GM23338 (cell line): ENCODE measurements at regions not wholly inside any gene's neighbourhood (a gene's known extent, or its start where the extent isn't known, plus 50 kb on each side); places are given as distances from the start of the nearest gene placed in this dataset.

Experiments
- ATAC-seq: fragments of 200-7000 bp; cut with Tn5 transposase; 3 replicates; pipeline ENCODE4 v1.9.1; 2020
- DNase-seq: peaks from one replicate; pipeline ENCODE4 v3.0.0-alpha.2; 2015; ENCODE audit warnings: low spot score
- H2AFZ ChIP-seq: fragments of 200-600 bp; sonication (generic); 2 replicates; pipeline ENCODE4 v1.8.0; 2016; ENCODE audit warnings: antibody characterized with exemption, mild to moderate bottlenecking, moderate library complexity
- H3F3A ChIP-seq: fragments of 200-600 bp; sonication (generic); replicated peaks from 2 replicates; pipeline ENCODE4 v1.8.0; 2017; ENCODE audit warnings: antibody characterized with exemption, mixed run types, low read depth
- H3K27ac ChIP-seq: fragments of 200-600 bp; sonication (generic); 2 replicates; pipeline ENCODE4 v1.6.1; 2016; ENCODE audit warnings: low read depth
- H3K27me3 ChIP-seq: fragments of 200-600 bp; sonication (generic); 2 replicates; pipeline ENCODE4 v1.8.0; 2016; ENCODE audit warnings: mild to moderate bottlenecking, mixed run types, moderate library complexity; ENCODE audit not compliant: insufficient read depth
- H3K36me3 ChIP-seq: fragments of 200-600 bp; sonication (generic); 2 replicates; pipeline ENCODE4 v1.8.0; 2016; ENCODE audit warnings: mild to moderate bottlenecking; ENCODE audit not compliant: insufficient read depth
- H3K4me1 ChIP-seq: fragments of 200-600 bp; sonication (generic); 2 replicates; pipeline ENCODE4 v1.8.0; 2016; ENCODE audit warnings: mild to moderate bottlenecking, moderate library complexity; ENCODE audit not compliant: insufficient read depth
- H3K4me2 ChIP-seq: fragments of 200-600 bp; sonication (generic); 2 replicates; pipeline ENCODE4 v1.7.1; 2017; ENCODE audit warnings: mixed run types
- H3K4me3 ChIP-seq: fragments of 200-600 bp; sonication (generic); 2 replicates; pipeline ENCODE4 v1.6.1; 2016; ENCODE audit warnings: mixed run types
- H3K79me2 ChIP-seq: fragments of 200-600 bp; sonication (generic); replicated peaks from 2 replicates; pipeline ENCODE4 v1.8.0; 2017; ENCODE audit warnings: mild to moderate bottlenecking; ENCODE audit not compliant: insufficient read depth
- H3K9me2 ChIP-seq: fragments of 200-600 bp; sonication (generic); 2 replicates; pipeline ENCODE4 v1.8.0; 2017; ENCODE audit not compliant: insufficient read depth
- H4K20me1 ChIP-seq: fragments of 200-600 bp; sonication (generic); replicated peaks from 2 replicates; pipeline ENCODE4 v1.8.0; 2017; ENCODE audit warnings: mild to moderate bottlenecking; ENCODE audit not compliant: insufficient read depth
- H3K27ac Mint-ChIP-seq: 2 replicates; pipeline ENCODE4 v1.8.0; 2020; ENCODE audit warnings: inconsistent platforms, mild to moderate bottlenecking, moderate library complexity, mixed read lengths
- H3K27me3 Mint-ChIP-seq: 3 replicates; pipeline ENCODE4 v1.8.0; 2022; ENCODE audit warnings: low read depth, mild to moderate bottlenecking, moderate library complexity, mixed read lengths, inconsistent platforms; ENCODE audit not compliant: insufficient read depth, poor library complexity
- H3K36me3 Mint-ChIP-seq: 3 replicates; pipeline ENCODE4 v1.8.0; 2021; ENCODE audit warnings: low read depth, mild to moderate bottlenecking, inconsistent platforms, moderate library complexity, mixed read lengths
- H3K4me1 Mint-ChIP-seq: 3 replicates; pipeline ENCODE4 v1.8.0; 2020; ENCODE audit warnings: mild to moderate bottlenecking, inconsistent platforms, mixed read lengths
- H3K4me3 Mint-ChIP-seq: 3 replicates; pipeline ENCODE4 v1.8.0; 2021; ENCODE audit warnings: moderate library complexity, mild to moderate bottlenecking, inconsistent platforms, mixed read lengths
- H3K9me3 Mint-ChIP-seq: 3 replicates; pipeline ENCODE4 v1.8.0; 2020; ENCODE audit warnings: moderate library complexity, mild to moderate bottlenecking, inconsistent platforms, mixed read lengths
- CREB1 ChIP-seq: fragments of 250-450 bp; sonication (Bioruptor Pico); IDR thresholded peaks from 2 replicates; pipeline ENCODE4 v1.5.0; 2020; ENCODE audit warnings: low read depth, mild to moderate bottlenecking, moderate library complexity
- CTCF ChIP-seq, 2 experiments: fragments of 200-600 bp in 1 of 2; sonication (generic) in 1 of 2; conservative IDR thresholded peaks; 2 replicates each; pipeline versions ENCODE4 v1.5.1 to v1.6.1; 2016 to 2017; ENCODE audit warnings: antibody characterized with exemption in 2 of 2, low read depth in 2 of 2, mild to moderate bottlenecking in 2 of 2, moderate library complexity in 1 of 2
- ETS1 ChIP-seq: IDR thresholded peaks from 2 replicates; pipeline ENCODE4 v1.6.1; 2016; ENCODE audit warnings: antibody characterized with exemption
- EZH2 ChIP-seq: fragments of 200-600 bp; sonication (generic); IDR thresholded peaks from one replicate; pipeline ENCODE4 v1.8.0; 2017; ENCODE audit warnings: antibody characterized with exemption, mild to moderate bottlenecking, low read depth; ENCODE audit not compliant: unreplicated experiment
- EZH2phosphoT487 ChIP-seq: fragments of 200-600 bp; sonication (generic); IDR thresholded peaks from one replicate; pipeline ENCODE4 v1.8.1; 2018; ENCODE audit warnings: antibody characterized with exemption; ENCODE audit not compliant: unreplicated experiment
- JUNB ChIP-seq: IDR thresholded peaks from one replicate; pipeline ENCODE4 v1.6.1; 2016; ENCODE audit warnings: antibody characterized with exemption; ENCODE audit not compliant: unreplicated experiment
- NANOG ChIP-seq: IDR thresholded peaks from 2 replicates; pipeline ENCODE4 v1.6.1; 2016; ENCODE audit warnings: antibody characterized with exemption, borderline replicate concordance
- POLR2AphosphoS5 ChIP-seq: IDR thresholded peaks from 2 replicates; pipeline ENCODE4 v1.6.1; 2016; ENCODE audit warnings: antibody characterized with exemption, low read depth
- REST ChIP-seq: IDR thresholded peaks from one replicate; pipeline ENCODE4 v1.6.1; 2018; ENCODE audit warnings: antibody characterized with exemption; ENCODE audit not compliant: unreplicated experiment
- STAT1 ChIP-seq: IDR thresholded peaks from one replicate; pipeline ENCODE4 v1.6.1; 2016; ENCODE audit warnings: antibody characterized with exemption; ENCODE audit not compliant: unreplicated experiment
- ZNF114 ChIP-seq: fragments of 250-450 bp; sonication (Bioruptor Pico); IDR thresholded peaks from 2 replicates; pipeline ENCODE4 v1.5.0; 2020; ENCODE audit warnings: mild to moderate bottlenecking, moderate library complexity
- ZNF331 ChIP-seq: fragments of 250-450 bp; sonication (Bioruptor Pico); IDR thresholded peaks from 2 replicates; pipeline ENCODE4 v1.5.0; 2020; ENCODE audit warnings: low read depth, mild to moderate bottlenecking, moderate library complexity
- ZNF462 ChIP-seq: fragments of 250-450 bp; sonication (Bioruptor Pico); IDR thresholded peaks from 2 replicates; pipeline ENCODE4 v1.5.0; 2020; ENCODE audit warnings: mild to moderate bottlenecking, moderate library complexity

- TF ChIP-seq NANOG (no peak), JUNB (no peak), CREB1 (CRISPR knock-in tag) (no peak), REST (no peak), EZH2 (no peak), ZNF462 (CRISPR knock-in tag) (no peak), ZNF114 (CRISPR knock-in tag) (no peak), STAT1 (no peak), POLR2AphosphoS5 (no peak), ZNF331 (CRISPR knock-in tag) (no peak), CTCF (conservative IDR thresholded peaks at IDR 0.05; ENCODE audit: low read depth in 2 of 2) (no peak), EZH2phosphoT487 (no peak), ETS1 (no peak)
- no peak for ATAC-seq
- H3K4me1 Mint-ChIP-seq = peaks cover 11% of the 10 kb centered on the region
- H3K9me2 ChIP-seq = no peaks in the 10 kb centered on the region
- H3K4me1 ChIP-seq = peaks cover 6% of the 10 kb centered on the region; the same call in 1 of the 2 replicates
- DNase-seq = no peak
- no peaks in the 10 kb centered on the region for H4K20me1 ChIP-seq
- peaks cover 5% of the 10 kb centered on the region for H3K27me3 Mint-ChIP-seq
- H3K36me3 ChIP-seq = no peaks in the 10 kb centered on the region
- no peak overlapping the region for H3K4me3 ChIP-seq
- no peak overlapping the region for H3K27ac ChIP-seq
- H2AFZ ChIP-seq = no peak overlapping the region
- H3K4me3 Mint-ChIP-seq = no peak overlapping the region
- no peaks in the 10 kb centered on the region for H3F3A ChIP-seq
- H3K4me2 ChIP-seq = no peak overlapping the region
- no peak overlapping the region for H3K27ac Mint-ChIP-seq
- H3K27me3 ChIP-seq = no peaks in the 10 kb centered on the region
- no peaks in the 10 kb centered on the region for H3K36me3 Mint-ChIP-seq
- H3K79me2 ChIP-seq = no peaks in the 10 kb centered on the region
- H3K9me3 Mint-ChIP-seq = peaks cover 21% of the 10 kb centered on the region
Measured at GRCh38 chr2:190149200-190149599, 86.7 kb upstream of the MSTN start.
